GM21717 (cell line): ENCODE measurements at regions not wholly inside any gene's neighbourhood (a gene's known extent, or its start where the extent isn't known, plus 50 kb on each side); places are given as distances from the start of the nearest gene placed in this dataset.
"Not testable (repeated sequence)": the region's sequence is repeated elsewhere in the genome, so short reads cannot be mapped to it uniquely, and the experiment has no call there.

Experiments
- ATAC-seq: cut with Tn5 transposase; IDR thresholded peaks from one replicate; pipeline ENCODE4 v1.9.1; 2021; ENCODE audit warnings: mild to moderate bottlenecking, moderate library complexity; ENCODE audit not compliant: unreplicated experiment

GRCh38 chr4:64738240-64738639 is 329.0 kb upstream of the TECRL start:
- ATAC-seq, result no peak

GRCh38 chr4:64737854-64738138 is 328.5 kb upstream of the TECRL start:
- not testable (repeated sequence) for ATAC-seq

GRCh38 chr4:64737026-64737853 is 328.0 kb upstream of the TECRL start:
- ATAC-seq, result no peak

GRCh38 chr4:64729561-64729960 is 320.3 kb upstream of the TECRL start:
- ATAC-seq, result no peak

GRCh38 chr4:64727960-64728359 is 318.7 kb upstream of the TECRL start:
- no peak for ATAC-seq

- not testable (repeated sequence) for ATAC-seq
Observed at GRCh38 chr4:64727391-64727790, 318.1 kb upstream of the TECRL start.

GRCh38 chr4:64724689-64725088 is 315.4 kb upstream of the TECRL start:
- ATAC-seq, result no peak

GRCh38 chr4:64721106-64721505 is 311.9 kb upstream of the TECRL start:
- ATAC-seq, result no peak

- ATAC-seq, result no peak
Observed at GRCh38 chr4:64718091-64718490, 308.8 kb upstream of the TECRL start.

- ATAC-seq, result no peak
Observed at GRCh38 chr4:64715741-64716140, 306.5 kb upstream of the TECRL start.

- peak; percentile 75 for ATAC-seq
Observed at GRCh38 chr4:64713256-64713840, 304.1 kb upstream of the TECRL start.

- ATAC-seq, result no peak
Observed at GRCh38 chr4:64712590-64712989, 303.3 kb upstream of the TECRL start.

GRCh38 chr4:64705989-64706388 is 296.7 kb upstream of the TECRL start:
- no peak for ATAC-seq

- ATAC-seq, result no peak
Observed at GRCh38 chr4:64698171-64698570, 288.9 kb upstream of the TECRL start.

- no peak for ATAC-seq
Observed at GRCh38 chr4:64682946-64683345, 273.7 kb upstream of the TECRL start.

GRCh38 chr4:64682481-64682880 is 273.2 kb upstream of the TECRL start:
- no peak for ATAC-seq

GRCh38 chr4:64673121-64673520 is 263.9 kb upstream of the TECRL start:
- not testable (repeated sequence) for ATAC-seq

- no peak for ATAC-seq
Observed at GRCh38 chr4:64670647-64671046, 261.4 kb upstream of the TECRL start.

GRCh38 chr4:64643841-64644240 is 234.6 kb upstream of the TECRL start:
- no peak for ATAC-seq

GRCh38 chr4:64642936-64643335 is 233.7 kb upstream of the TECRL start:
- ATAC-seq, result no peak

- ATAC-seq, result not testable (repeated sequence)
Observed at GRCh38 chr4:64640402-64640801, 231.2 kb upstream of the TECRL start.

GRCh38 chr4:64625438-64625837 is 216.2 kb upstream of the TECRL start:
- ATAC-seq, result no peak

GRCh38 chr4:64617800-64618199 is 208.6 kb upstream of the TECRL start:
- ATAC-seq, result no peak
